ENCODE measurements at regions not wholly inside any gene's neighbourhood (a gene's known extent, or its start where the extent isn't known, plus 50 kb on each side); places are given as distances from the start of the nearest gene placed in this dataset.

DNA sequence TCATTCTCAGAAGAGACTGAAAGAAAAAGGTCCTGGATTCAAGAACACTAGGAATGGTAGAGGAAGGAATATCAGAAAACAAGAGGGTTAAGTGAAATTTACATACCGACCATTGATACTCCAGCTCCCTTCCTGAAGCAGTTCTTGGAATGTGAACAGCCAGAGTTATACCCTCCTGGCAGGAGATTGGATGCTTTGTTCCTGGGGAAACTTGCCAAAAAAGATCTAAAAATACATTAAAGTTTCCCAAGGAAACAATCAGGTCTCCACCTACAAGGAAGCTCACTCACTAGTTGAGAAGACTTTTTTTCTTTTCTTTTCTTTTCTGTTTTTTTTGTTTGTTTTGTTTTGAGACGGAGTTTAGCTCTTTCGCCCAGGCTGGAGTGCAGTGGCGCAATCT lies 91.1 kb downstream of the HLX start (continued):
- TF ChIP-seq SATB2 (CRISPR knock-in tag; IDR thresholded peaks at IDR 0.05) = no peak

DNA sequence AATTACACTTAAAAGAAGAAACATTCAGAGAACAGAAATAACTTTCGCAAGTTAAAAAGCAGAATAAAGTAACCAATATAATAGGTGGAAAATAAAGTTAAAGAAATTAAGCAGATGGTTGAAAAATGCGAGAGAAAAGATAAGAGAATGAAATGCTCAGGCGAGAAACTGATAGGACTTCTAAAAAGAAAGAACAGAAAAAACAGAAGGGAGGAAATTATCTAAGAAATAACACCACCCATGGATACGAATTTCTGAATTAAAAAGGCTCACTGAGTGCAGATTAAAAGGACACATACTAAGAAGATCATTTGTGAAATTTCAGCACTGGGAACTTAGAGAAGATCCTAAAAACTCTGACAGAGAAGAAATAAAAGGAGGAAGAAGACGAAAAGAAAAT lies 92.0 kb downstream of the HLX start:
- 21% methylated on average over 5 of the region's 5 CpGs for WGBS (ENCODE audit: low lambda C conversion rate)
- no peak overlapping the region for H3K4me3 ChIP-seq (replicated peaks in 1 of 3; ENCODE audit: insufficient read depth in 1 of 3, low read depth in 2 of 3, low read length in 3 of 3)
- no peak for FAIRE-seq
- TF ChIP-seq ZNF263 (CRISPR knock-in tag; IDR thresholded peaks at IDR 0.05) (no peak), SYNCRIP (IDR thresholded peaks at IDR 0.05; ENCODE audit: insufficient read depth, low read depth, low read length) (no peak), KAT7 (CRISPR knock-in tag; IDR thresholded peaks at IDR 0.05; ENCODE audit: borderline replicate concordance) (no peak), ZNF530 (CRISPR knock-in tag; IDR thresholded peaks at IDR 0.05; ENCODE audit: low read depth) (no peak), ZNF616 (CRISPR knock-in tag; IDR thresholded peaks at IDR 0.05; ENCODE audit: low read depth) (no peak), ZNF333 (CRISPR knock-in tag; IDR thresholded peaks at IDR 0.05; ENCODE audit: borderline replicate concordance) (no peak), ZNF335 (CRISPR knock-in tag; IDR thresholded peaks at IDR 0.05) (no peak), PHB2 (IDR thresholded peaks at IDR 0.05; ENCODE audit: partially characterized antibody) (no peak), MED1 (CRISPR knock-in tag; IDR thresholded peaks at IDR 0.05) (no peak), CREM (IDR thresholded peaks at IDR 0.05) (no peak), CREM (CRISPR knock-in tag; IDR thresholded peaks at IDR 0.05) (no peak), ZNF652 (CRISPR knock-in tag; IDR thresholded peaks at IDR 0.05; ENCODE audit: borderline replicate concordance, low read depth) (no peak), REL (CRISPR knock-in tag; conservative IDR thresholded peaks at IDR 0.05) (no peak)
- TF ChIP-seq, protein P1, sequence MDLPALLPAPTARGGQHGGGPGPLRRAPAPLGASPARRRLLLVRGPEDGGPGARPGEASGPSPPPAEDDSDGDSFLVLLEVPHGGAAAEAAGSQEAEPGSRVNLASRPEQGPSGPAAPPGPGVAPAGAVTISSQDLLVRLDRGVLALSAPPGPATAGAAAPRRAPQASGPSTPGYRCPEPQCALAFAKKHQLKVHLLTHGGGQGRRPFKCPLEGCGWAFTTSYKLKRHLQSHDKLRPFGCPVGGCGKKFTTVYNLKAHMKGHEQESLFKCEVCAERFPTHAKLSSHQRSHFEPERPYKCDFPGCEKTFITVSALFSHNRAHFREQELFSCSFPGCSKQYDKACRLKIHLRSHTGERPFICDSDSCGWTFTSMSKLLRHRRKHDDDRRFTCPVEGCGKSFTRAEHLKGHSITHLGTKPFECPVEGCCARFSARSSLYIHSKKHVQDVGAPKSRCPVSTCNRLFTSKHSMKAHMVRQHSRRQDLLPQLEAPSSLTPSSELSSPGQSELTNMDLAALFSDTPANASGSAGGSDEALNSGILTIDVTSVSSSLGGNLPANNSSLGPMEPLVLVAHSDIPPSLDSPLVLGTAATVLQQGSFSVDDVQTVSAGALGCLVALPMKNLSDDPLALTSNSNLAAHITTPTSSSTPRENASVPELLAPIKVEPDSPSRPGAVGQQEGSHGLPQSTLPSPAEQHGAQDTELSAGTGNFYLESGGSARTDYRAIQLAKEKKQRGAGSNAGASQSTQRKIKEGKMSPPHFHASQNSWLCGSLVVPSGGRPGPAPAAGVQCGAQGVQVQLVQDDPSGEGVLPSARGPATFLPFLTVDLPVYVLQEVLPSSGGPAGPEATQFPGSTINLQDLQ (CRISPR knock-in tag; IDR thresholded peaks at IDR 0.05) = no peak
- TF ChIP-seq, protein P2, sequence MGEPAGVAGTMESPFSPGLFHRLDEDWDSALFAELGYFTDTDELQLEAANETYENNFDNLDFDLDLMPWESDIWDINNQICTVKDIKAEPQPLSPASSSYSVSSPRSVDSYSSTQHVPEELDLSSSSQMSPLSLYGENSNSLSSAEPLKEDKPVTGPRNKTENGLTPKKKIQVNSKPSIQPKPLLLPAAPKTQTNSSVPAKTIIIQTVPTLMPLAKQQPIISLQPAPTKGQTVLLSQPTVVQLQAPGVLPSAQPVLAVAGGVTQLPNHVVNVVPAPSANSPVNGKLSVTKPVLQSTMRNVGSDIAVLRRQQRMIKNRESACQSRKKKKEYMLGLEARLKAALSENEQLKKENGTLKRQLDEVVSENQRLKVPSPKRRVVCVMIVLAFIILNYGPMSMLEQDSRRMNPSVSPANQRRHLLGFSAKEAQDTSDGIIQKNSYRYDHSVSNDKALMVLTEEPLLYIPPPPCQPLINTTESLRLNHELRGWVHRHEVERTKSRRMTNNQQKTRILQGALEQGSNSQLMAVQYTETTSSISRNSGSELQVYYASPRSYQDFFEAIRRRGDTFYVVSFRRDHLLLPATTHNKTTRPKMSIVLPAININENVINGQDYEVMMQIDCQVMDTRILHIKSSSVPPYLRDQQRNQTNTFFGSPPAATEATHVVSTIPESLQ (CRISPR knock-in tag; conservative IDR thresholded peaks at IDR 0.05) = no peak
- TF ChIP-seq, protein P3, sequence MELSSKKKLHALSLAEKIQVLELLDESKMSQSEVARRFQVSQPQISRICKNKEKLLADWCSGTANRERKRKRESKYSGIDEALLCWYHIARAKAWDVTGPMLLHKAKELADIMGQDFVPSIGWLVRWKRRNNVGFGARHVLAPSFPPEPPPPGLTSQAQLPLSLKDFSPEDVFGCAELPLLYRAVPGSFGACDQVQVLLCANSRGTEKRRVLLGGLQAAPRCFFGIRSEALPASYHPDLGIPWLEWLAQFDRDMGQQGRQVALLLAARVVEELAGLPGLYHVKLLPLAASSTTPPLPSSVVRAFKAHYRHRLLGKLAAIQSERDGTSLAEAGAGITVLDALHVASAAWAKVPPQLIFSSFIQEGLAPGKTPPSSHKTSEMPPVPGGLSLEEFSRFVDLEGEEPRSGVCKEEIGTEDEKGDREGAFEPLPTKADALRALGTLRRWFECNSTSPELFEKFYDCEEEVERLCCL (CRISPR knock-in tag; IDR thresholded peaks at IDR 0.05; ENCODE audit: borderline replicate concordance) = no peak
- TF ChIP-seq, protein P4, sequence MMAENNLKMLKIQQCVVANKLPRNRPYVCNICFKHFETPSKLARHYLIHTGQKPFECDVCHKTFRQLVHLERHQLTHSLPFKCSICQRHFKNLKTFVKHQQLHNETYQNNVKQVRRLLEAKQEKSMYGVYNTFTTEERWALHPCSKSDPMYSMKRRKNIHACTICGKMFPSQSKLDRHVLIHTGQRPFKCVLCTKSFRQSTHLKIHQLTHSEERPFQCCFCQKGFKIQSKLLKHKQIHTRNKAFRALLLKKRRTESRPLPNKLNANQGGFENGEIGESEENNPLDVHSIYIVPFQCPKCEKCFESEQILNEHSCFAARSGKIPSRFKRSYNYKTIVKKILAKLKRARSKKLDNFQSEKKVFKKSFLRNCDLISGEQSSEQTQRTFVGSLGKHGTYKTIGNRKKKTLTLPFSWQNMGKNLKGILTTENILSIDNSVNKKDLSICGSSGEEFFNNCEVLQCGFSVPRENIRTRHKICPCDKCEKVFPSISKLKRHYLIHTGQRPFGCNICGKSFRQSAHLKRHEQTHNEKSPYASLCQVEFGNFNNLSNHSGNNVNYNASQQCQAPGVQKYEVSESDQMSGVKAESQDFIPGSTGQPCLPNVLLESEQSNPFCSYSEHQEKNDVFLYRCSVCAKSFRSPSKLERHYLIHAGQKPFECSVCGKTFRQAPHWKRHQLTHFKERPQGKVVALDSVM (CRISPR knock-in tag; IDR thresholded peaks at IDR 0.05) = no peak

More for the DNA sequence above, 92.0 kb downstream of the HLX start:
- Histone ChIP-seq H3K4me2 (ENCODE audit: low read depth, low read length) (no peak overlapping the region), H3K9me3 (ENCODE audit: low read length) (no peaks in the 10 kb centered on the region), H3K27me3 (ENCODE audit: control insufficient read depth in 1 of 2, insufficient read depth in 2 of 2, low read length in 2 of 2) (no peaks in the 10 kb centered on the region), H3K4me1 (ENCODE audit: insufficient read depth, low read length) (no peaks in the 10 kb centered on the region), H4K20me1 (ENCODE audit: insufficient read depth, low read length) (no peaks in the 10 kb centered on the region), H2AFZ (ENCODE audit: low read length) (no peak overlapping the region), H3K36me3 (replicated peaks in 1 of 2; ENCODE audit: control insufficient read depth in 1 of 2, insufficient read depth in 2 of 2, low read length in 2 of 2) (no peaks in the 10 kb centered on the region), H3K9ac (ENCODE audit: insufficient read depth, low read depth, low read length) (no peak overlapping the region), H3K79me2 (ENCODE audit: insufficient read depth, low read length) (no peaks in the 10 kb centered on the region), H3K27ac (ENCODE audit: extremely low read length, insufficient read depth, low read length) (no peak overlapping the region)
- no peak for DNase-seq (ENCODE audit: low spot score)
- no peak for ATAC-seq
- intact Hi-C loops (cut with micrococcal nuclease; ENCODE audit: unreplicated experiment) (no loop called here), in situ Hi-C loops (cut with HindIII; ENCODE audit: extremely low pct_ligation_motif_present, low pct_unique_long_range_greater_than_20kb) (no loop called here)
- no TSS peak for BruUV-seq (replicated peaks)
- POLR2A ChIA-PET = no interaction called here
- CTCF ChIA-PET (ENCODE audit: low intra/inter-chr PET ratio, low total read pairs) = no interaction called here

All from HepG2 (cell line).